ENCODE measurements at regions not wholly inside any gene's neighbourhood (a gene's known extent, or its start where the extent isn't known, plus 50 kb on each side); places are given as distances from the start of the nearest gene placed in this dataset.

DNA sequence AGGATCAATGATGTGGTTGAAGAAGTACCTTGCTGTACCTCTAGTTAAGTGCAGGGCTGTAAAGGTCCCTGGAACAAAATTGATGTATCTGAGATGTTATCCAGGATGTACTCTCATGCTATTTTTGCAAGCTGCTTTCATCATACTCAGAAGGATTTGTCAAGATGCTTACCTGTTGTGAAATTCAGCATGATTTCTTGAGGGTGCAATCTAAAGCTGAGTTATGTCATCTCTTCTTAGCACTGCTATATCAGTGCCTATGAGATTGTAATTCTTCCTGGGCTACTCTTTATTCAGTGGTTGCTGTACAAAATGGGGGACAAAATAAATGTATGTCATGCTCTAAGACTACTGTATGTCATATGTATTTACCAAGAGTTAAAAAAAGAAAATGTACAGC lies 340.7 kb upstream of the LMO3 start:
- TF ChIP-seq NR3C1 (IDR thresholded peaks at IDR 0.05) (no peak), MAX (IDR thresholded peaks at IDR 0.05) (no peak), RCOR1 (IDR thresholded peaks at IDR 0.05; ENCODE audit: low read depth, low read length) (no peak)
- TF ChIP-seq, protein P1, sequence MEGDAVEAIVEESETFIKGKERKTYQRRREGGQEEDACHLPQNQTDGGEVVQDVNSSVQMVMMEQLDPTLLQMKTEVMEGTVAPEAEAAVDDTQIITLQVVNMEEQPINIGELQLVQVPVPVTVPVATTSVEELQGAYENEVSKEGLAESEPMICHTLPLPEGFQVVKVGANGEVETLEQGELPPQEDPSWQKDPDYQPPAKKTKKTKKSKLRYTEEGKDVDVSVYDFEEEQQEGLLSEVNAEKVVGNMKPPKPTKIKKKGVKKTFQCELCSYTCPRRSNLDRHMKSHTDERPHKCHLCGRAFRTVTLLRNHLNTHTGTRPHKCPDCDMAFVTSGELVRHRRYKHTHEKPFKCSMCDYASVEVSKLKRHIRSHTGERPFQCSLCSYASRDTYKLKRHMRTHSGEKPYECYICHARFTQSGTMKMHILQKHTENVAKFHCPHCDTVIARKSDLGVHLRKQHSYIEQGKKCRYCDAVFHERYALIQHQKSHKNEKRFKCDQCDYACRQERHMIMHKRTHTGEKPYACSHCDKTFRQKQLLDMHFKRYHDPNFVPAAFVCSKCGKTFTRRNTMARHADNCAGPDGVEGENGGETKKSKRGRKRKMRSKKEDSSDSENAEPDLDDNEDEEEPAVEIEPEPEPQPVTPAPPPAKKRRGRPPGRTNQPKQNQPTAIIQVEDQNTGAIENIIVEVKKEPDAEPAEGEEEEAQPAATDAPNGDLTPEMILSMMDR (IDR thresholded peaks at IDR 0.05), result no peak
